NCI-H510A (cell line): ENCODE measurements at regions not wholly inside any gene's neighbourhood (a gene's known extent, or its start where the extent isn't known, plus 50 kb on each side); places are given as distances from the start of the nearest gene placed in this dataset.

Source experiments
- DNase-seq: peaks from one replicate; lab custom pipeline; 2025; lab: John Stamatoyannopoulos, UW

DNA sequence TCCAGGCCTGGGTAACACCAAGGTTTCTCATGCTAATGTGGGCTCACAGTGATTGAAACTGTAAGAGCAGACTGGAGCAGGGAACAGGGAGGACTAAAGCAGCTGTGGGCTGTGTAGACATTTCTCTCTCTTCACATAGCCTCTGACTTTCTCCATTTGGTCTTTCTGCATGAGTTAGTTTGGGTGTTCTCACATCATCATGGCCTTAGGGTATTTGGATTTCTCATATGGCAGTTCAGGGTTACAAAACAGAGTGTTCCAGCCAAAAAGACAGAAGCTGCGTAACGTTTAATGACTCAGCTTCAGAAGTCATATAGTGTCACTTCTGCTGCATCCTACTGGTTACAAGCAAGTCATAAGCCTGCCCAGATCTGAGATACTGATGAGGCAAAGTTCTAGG lies 52.0 kb upstream of the OSBPL8 start:
- no peak for DNase-seq

DNA sequence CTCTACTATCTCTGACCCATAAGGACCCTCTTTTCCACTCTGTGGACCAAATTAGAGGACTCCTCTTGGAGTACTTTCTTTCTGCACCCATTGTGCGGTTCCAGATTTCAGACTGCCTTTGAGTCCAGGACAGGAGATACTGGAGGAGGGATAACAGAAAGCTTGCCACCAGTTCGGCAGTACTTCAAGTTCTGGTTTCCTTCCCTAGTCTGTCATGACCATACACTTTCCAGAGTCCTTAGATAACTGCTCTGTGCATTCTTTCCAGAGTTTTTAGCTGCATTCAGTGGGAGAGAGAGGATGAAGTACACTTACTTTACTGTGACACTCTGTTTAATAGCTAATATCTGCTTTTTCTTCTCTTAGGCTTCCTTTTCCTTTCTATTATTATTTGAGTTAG lies 54.8 kb upstream of the OSBPL8 start:
- DNase-seq = no peak

DNA sequence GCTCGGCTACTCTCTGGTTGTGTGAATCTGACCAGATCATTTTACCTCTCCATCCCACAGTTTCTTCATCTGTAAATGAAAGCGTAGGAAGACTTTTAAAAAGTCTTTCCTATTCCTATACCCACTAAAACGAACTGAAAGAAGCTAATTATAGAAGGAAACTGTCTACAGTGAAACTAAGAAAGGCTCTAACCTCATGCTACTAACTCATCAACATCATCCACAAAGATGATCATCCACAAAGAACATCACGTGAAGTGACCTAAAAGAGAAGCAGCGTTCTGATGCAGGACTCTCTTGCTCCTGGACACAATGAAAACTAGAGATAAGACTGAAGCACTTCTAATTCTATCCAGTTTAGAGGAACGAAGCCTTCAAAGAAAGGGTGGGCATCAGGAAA lies 58.5 kb upstream of the OSBPL8 start:
- no peak for DNase-seq

DNA sequence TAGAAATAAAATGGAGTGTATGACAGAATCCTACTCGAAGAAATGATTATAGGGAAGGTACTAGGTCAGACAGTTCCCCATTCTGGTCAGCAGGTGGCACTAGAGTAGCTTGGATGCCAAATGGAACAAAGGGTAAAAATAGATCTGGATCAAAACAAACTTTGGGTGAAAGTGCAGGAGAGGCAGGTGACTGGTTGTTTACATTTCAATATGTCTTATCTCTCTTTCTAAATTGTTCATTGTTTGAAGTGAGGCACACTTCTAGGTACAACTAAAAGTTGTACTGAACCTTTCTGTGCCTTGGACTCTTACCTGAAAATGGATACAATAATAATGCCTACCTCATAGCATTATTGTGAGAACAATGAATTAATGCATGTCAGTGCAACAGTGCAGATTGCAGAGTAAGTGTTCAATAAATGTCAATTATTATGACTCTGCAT lies 62.0 kb upstream of the OSBPL8 start:
- peak; percentile 45 for DNase-seq

DNA sequence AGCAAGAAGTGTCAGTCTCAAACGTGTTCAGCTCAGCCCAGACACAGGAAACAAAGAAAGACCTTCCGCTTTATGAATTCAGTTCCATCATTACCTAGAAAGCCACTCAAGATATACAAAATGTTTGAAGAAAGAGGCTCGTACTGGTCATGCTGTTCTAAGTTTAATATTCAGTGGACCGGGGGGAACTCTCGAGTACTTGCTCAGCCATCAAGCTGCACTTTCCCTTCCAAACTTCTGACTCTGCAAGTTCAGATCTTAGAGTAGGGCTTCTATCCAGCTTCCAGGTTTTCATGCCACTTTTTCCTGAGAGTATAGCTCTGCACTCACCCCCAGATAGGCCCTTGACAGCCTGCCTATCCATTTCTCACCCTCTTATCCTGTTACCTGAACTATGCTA lies 62.8 kb upstream of the OSBPL8 start:
- no peak for DNase-seq

DNA sequence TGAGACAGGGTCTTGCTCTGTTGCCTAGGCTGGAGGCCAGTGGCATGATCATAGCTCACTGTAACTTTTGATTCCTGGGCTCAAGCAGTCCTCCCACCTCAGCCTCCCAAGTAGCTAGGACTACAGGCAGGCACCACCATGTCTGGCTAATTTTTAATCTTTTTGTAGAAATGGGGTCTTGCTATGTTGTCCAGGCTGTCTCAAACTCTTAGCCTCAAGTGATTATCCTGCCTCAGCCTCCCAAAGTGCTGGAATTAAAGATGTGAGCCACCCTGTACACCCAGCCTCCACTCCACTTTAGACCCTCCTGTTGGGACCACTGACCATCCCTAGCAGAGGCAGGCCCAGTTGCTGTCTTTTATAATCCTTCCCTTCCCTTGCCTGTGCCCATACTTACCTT lies 63.3 kb upstream of the OSBPL8 start:
- no peak for DNase-seq

DNA sequence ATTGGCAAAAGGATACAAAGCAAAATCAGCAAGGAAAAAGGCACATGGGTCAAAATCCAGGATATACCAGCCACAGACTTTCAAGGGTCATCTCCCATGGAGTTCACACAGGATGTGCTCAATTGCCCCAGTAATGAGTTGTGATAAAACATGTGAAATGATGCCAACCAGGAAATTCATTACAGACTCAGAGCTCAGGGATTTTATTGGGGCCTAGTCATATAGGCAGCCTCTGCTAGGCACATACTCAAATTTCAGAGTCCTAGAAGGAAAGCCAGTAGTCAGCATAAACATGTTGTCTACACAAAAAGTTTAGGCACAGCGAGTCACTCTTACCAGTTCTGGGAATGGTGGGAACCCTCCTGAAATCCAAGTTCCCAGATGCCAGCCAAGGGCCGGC lies 64.4 kb upstream of the OSBPL8 start:
- DNase-seq = no peak

DNA sequence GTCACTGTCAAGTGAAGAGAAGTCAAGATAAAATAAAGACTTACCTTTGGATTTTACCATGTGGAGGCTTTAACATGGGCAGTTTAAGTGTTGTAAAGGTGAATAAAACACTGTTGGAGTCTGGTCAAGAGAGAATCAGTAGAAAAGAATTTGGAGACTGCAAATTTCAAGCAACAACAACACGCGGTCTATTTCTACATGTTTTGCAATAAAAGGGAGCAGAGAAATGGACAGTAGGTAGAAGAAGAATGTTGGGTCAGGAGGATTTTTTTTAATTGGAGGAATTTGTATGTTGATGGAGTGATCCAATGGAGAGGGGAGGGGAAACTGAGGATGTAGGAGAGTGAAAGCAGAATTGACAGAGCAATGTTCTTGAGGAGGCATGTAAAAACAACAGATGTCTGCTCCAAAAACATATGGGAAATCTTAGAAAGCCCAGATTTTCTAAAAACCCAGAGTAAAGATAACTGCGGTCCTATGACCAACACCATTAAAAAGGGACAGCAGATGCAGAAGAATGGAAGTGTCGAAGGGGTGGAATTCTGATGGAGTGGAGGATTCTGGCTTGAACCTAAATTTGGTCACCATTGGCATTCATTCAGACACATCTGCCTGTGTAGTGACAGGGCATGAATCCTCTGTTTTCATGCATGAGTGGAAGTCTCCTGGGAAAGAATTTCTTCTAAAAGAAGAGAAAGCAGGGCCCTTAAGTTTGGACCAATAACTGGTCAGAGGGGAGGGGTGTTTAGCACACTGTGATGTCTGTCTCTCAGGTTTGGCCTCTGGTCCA lies 68.0 kb upstream of the OSBPL8 start:
- no peak for DNase-seq

DNA sequence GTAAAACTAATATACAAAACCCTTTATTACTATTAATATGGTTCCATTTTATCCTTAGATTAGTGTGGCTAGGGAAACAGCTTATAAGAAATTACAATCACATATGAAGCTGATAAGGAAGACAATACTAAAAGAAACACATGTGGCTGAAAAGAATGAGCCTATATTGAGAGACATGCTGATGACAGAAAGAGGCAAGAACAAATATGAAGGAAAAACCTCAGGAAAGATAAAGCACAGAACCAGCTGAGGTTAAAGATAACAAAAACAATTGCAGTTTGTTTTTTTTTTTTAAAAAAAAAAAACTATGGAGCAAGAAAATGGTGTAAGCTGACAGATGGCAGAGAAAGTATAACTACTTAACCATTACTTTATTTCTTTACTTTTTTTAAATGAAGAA lies 69.2 kb upstream of the OSBPL8 start:
- DNase-seq = no peak

DNA sequence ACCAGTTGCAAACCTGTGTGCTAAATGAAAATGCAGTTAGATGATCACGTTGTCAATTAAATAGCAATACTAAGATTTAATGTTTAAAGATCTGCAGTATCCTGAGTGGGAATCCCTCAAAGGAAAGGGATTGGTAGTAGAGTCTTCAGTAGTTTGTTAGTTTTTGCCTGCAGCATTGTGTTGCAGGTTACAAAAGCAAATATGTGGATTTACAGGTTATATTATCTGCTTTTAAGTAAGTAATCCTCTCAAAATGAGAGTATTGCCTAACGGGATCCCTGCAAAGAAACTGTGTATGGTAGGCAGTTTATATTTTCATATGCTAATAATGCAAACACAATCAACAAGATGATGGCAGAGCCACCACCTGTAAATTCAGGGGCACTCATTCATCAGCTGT lies 72.2 kb upstream of the OSBPL8 start:
- DNase-seq = no peak

DNA sequence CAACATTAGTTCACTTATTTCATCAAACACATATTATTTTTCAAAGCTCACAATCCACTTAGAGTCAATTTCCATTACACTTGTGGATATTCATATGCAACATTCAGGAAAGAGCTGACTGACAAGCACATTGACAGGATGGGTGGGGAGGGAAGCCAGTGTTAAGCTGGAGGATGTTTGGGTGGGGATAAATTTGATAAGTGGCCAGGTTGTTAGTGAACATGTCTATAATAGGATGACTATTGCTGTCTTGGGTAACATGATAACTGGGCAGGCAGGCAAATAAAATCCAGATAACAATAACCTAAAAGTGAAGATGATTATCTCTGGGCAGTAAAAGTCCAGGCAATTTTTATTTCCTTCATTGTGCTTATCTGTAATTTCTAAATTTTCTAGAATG lies 73.8 kb upstream of the OSBPL8 start:
- DNase-seq = no peak

DNA sequence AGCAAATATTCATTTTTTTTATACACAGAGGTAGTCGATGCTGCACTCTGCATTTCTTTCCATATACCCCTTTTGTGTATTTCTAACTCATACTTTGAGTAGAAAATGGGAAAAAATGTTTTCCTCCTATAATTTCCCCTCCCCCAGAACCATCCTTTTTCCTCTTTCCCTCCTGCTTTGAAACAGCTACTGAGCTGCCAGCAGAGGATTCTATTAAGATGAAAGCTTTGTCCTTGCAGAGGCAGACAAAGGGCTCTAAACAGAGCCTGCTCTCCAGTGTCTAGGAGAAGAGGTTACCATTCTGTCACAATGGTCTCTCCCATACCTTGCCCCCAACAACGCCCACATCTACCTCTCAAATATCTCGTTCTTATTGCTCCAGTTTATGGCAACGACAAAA lies 74.6 kb upstream of the OSBPL8 start:
- no peak for DNase-seq

DNA sequence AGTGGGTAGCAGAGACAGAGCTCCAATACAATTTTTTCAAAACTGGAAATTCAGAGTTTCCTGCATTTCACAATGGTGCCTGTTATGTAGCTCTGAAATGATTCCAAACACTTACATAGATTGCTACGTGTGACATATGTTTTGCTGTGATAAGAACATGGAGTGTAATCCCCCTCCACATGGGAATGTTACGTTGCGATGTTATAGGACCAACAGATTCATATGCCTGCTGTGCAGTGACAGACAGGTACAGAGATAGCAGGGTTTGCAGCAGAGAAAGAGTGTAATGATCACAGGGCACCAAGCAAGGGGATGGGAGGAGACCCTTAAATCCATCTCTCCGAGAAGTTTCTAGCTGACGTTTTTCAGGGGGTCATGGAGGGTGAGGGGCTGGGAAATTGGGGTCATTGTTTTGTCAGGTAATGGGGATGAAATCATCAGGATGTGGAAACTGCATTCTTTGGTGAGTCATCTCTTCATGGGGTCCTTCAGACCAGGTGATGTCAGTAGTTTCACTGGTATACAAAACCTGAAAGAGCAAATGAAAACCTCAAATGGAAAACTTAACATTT lies 76.6 kb upstream of the OSBPL8 start:
- no peak for DNase-seq

DNA sequence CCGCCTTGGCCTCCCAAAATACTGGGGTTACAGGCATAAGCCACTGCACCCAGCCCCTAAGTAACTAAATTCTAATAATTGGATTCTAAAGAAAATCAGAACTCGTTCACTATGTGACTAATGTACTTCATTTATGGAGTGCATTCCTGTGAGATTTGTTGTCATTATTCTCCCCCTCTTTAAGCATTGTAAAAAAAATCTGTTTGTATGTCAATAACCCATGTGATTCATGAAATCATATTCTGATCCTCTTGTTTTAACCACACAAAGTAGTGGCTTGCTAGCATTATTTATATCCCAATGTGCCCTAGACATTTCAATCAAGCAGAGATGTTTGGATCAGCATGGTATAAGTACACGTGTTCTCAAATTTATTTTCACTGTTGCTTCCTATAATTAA lies 78.2 kb upstream of the OSBPL8 start:
- no peak for DNase-seq

DNA sequence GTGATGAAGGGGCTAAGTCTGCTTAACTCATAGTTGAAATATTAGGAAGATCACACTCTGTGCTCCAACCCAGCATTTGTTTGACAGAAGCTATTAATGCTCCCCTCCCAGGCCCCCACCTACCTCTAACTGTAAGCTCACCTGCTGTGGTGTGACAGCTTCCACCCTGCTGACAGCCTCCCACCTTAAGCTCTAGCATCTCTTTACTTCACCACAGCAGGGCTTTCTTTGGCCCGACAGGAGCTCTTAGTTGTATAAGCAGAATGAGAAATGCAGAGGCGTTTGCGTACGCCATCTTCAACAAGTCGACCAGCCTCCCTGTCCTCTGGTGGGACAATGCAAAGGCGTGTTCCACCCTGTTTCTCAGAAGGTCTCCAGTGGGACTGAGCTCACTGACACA lies 80.1 kb upstream of the OSBPL8 start:
- DNase-seq = no peak

DNA sequence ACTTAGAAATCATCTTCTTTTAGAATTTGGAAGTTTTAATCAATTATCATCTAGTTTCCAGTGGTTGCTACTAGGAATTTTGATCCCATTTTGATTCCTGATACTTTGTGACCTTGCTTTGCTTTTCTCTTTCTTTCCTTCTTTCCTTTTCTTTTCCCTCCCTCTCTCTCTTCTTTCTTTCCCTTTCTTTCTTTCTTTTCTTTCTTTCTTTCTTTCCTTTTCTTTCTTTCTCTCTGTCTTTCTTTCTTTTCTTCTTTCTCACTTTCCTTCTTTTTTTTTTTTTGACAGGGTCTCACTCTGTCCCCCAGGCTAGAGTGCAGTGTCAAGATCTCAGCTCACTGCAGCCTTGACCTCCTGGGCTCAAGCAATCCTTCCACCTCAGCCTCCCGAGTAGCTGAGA lies 81.5 kb upstream of the OSBPL8 start:
- DNase-seq = no peak

DNA sequence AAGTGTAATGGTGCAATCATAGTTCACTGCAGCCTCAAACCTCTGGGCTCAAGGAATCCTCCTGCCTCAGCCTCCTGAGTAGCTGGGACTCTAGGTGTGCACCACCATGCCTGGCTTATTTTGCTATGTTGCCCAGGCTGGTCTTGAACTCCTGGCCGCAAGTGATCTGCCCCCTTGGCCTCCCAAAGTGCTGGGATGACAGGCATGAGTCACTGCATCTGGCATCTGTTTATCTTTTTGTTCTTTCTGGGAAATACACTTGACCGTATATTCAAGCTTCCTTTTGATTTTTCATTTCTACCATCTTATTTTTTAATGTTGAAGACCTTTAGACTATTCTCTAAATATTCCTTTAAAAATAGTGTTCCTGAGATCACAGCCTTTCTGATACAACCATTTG lies 82.4 kb upstream of the OSBPL8 start:
- DNase-seq = no peak

DNA sequence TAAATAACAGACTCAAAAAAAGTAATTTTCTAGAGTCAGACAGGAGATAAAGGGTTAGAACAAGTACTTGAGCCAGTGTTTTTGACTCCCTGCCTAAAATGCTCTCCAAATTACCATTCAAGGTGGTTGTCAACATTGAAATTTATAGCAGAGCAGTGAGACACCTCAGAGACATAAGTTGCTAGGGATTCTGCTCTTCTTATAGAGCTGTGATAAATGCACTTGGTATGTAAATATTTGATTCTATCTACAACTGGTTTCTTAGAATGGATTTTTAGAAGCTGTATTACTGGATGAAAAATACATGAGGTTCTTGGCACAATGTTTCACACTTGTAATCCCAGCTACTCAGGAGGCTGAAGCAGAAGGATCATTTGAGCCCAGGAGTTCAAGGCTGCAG lies 83.9 kb upstream of the OSBPL8 start:
- no peak for DNase-seq

DNA sequence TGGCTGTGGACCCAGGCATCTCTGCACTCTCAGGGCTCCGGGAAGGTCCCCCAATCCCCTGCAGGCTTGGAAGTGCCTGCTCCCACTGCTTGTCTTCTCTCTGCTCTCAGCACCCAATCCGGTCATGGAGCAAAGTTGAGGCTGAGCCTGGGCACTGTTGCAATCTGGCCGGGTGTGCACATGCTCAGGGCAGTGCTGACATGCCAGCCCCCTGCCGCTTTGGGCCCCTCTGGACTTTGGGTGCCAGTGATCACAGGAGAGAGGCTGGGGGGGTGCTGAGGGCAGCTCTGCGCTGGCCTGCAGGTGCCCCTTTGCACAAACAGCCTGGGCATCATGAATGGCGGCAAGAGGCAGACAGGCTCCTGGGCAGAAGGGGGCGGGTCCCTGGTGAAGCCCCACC lies 85.4 kb upstream of the OSBPL8 start:
- DNase-seq = no peak

DNA sequence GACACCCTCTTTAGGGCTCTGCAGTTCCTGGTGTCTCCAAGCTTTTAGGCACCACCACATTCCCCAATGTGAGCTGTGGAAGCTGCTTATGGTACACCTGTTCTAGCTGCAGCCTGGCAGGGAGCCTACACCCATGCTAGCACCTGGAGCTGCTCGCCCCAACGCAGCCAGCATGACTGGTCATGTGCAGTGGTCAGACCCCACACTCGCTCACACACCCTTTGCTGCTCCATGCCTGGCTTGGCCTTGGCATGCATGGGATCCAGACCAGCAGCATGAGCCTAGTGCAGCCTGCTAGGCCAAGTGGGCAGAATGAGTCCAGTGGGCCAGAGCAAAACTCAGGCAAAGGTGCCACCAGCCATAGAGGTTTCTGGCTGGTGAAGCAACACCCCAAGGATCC lies 86.4 kb upstream of the OSBPL8 start:
- no peak for DNase-seq

DNA sequence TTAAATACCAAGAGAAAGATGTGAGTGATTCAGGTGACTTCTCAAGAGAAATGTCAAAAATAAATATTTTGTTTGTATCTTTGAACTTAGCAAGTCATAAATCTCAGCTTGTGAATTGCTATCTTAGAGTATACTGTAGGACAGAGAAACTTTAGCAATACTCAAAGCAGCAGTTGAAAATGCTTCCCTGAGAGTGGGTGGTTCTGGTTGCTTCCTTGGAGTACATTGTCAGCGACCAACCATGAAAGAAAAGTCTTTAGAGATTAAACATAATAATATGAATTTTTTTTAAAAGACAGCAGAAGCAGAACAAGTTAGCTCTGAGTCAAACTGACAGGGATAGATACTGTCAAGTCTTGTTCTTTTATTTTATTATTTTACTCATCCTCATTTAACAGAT lies 86.8 kb upstream of the OSBPL8 start:
- no peak for DNase-seq

DNA sequence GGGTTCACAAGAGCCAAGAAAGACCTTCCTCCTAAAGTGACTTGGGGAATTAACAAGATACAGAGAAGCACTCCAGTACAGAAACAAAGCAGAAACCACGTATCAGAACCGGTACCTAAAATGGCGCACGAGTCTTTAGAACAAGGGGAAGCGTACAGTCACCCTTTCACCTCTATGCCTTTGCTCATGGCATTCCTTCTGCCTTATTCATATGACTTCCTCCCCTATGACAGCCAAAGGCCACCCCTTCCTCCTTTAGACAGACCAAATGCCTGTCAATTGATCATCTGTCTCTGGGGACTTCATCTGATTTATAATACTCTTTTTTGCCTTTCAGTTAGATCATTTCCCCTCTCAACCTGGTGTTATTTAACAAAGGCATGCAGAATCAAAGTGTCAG lies 89.5 kb upstream of the OSBPL8 start:
- no peak for DNase-seq

DNA sequence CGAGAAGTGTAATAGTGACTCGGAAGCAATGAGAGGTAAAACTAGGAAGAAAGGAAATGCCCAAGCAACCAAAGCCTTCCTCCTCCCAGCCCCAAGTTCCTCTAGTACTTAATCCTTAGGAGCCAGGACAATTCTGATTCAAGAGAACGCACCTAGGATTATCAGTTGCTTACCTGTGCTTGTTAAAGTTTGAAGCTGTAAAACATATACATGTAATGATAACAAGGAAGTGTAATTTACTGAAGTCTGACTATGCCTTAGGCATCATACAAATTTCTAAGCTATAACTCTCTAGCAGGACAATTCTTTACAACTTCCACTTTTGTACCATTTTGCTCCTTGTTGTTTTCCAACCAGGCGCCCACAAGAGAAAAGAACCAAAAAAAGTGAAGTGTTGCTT lies 92.8 kb upstream of the OSBPL8 start:
- no peak for DNase-seq

DNA sequence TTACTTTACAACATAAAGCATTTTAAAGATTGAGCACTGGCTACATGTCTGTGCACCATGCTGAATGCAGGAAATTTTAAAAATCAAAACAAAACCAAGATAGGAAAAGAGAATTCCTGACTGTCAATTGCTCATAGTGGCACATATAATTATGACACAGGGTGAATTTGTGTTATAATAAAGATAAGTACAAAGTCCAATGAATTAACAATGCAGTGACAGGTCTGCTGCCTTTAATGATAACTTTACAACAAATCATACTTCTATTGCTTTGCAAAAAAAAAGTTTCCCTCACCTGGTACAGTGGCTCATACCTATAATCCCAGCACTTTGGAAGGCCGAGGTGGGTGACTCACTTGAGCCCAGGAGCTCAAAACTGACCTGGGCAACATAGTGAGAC lies 93.8 kb upstream of the OSBPL8 start:
- no peak for DNase-seq
